Common myeloid progenitor, CD34-positive (primary cell): ENCODE measurements at regions not wholly inside any gene's neighbourhood (a gene's known extent, or its start where the extent isn't known, plus 50 kb on each side); places are given as distances from the start of the nearest gene placed in this dataset.

Experiments
- CTCF ChIA-PET: fragments of 350-600 bp; sonication (Branson Sonifier 250); formaldehyde crosslinking; loops from one replicate; lab custom pipeline; 2021; ENCODE audit warnings: antibody characterized with exemption; lab: Charles Lee
- POLR2A ChIA-PET: fragments of 350-600 bp; sonication (Branson Sonifier 250); formaldehyde crosslinking; loops from one replicate; lab custom pipeline; 2021; ENCODE audit warnings: antibody characterized with exemption; lab: Charles Lee
- DNase-seq, 3 donors: peaks; one replicate each; pipeline versions ENCODE4 v3.0.0 to v3.0.0-alpha.2; 2013
- H3K27ac ChIP-seq, 2 experiments: 1 replicate in 1 of 2; 2 replicates in 1 of 2; pipeline ENCODE4 v1.7.0; 2013; ENCODE audit warnings: inconsistent platforms in 2 of 2, low read length in 2 of 2, mild to moderate bottlenecking in 2 of 2, low read depth in 1 of 2, moderate library complexity in 1 of 2; ENCODE audit not compliant: severe bottlenecking in 2 of 2, insufficient read depth in 1 of 2, poor library complexity in 1 of 2
- H3K27me3 ChIP-seq, 5 experiments: replicated peaks in 2 of 5; 1 replicate in 3 of 5; 2 replicates in 2 of 5; pipeline versions ENCODE4 v1.6.1 to v1.7.0; 2013; ENCODE audit warnings: low read length in 4 of 5, mild to moderate bottlenecking in 2 of 5, moderate library complexity in 2 of 5, inconsistent platforms in 1 of 5; ENCODE audit not compliant: insufficient read depth in 5 of 5, control insufficient read depth in 4 of 5
- H3K36me3 ChIP-seq, 4 experiments: 1 replicate in 2 of 4; 2 replicates in 2 of 4; pipeline versions ENCODE4 v1.6.1 to v1.7.0; 2013; ENCODE audit warnings: low read length in 3 of 4, control low read depth in 1 of 4, mild to moderate bottlenecking in 1 of 4; ENCODE audit not compliant: control insufficient read depth in 4 of 4, insufficient read depth in 4 of 4
- H3K4me1 ChIP-seq, 4 experiments: 1 replicate in 3 of 4; 2 replicates in 1 of 4; pipeline versions ENCODE4 v1.6.1 to v1.7.1; 2013; ENCODE audit warnings: low read length in 3 of 4, mild to moderate bottlenecking in 3 of 4, control low read depth in 1 of 4, inconsistent platforms in 1 of 4, moderate library complexity in 1 of 4; ENCODE audit not compliant: control insufficient read depth in 4 of 4, insufficient read depth in 4 of 4; ENCODE audit errors: control extremely low read depth in 1 of 4
- H3K4me3 ChIP-seq, 7 experiments: 1 replicate in 4 of 7; 2 replicates in 3 of 7; pipeline versions ENCODE4 v1.5.1 to v1.7.0; 2013; ENCODE audit warnings: mild to moderate bottlenecking in 7 of 7, low read length in 6 of 7, moderate library complexity in 6 of 7, inconsistent platforms in 2 of 7, low read depth in 2 of 7, control low read depth in 1 of 7; ENCODE audit not compliant: insufficient read depth in 4 of 7, control insufficient read depth in 1 of 7; ENCODE audit errors: extremely low read depth in 1 of 7
- H3K9me3 ChIP-seq, 5 experiments: 1 replicate in 4 of 5; 2 replicates in 1 of 5; pipeline versions ENCODE4 v1.6.1 to v1.7.1; 2013; ENCODE audit warnings: low read length in 4 of 5, mild to moderate bottlenecking in 2 of 5, inconsistent platforms in 1 of 5, low read depth in 1 of 5, moderate library complexity in 1 of 5; ENCODE audit not compliant: control insufficient read depth in 4 of 5, insufficient read depth in 2 of 5; ENCODE audit errors: control extremely low read depth in 1 of 5
- WGBS: methylation state at CpG from one replicate; pipeline ENCODE4 v1.1.5; 2013; ENCODE audit not compliant: insufficient coverage; 5-methylcytosine and 5-hydroxymethylcytosine counted together

- Histone ChIP-seq H3K4me1 (peaks cover 0 to 8% (median 3%) of the 10 kb centered on the region in 4 experiments), H3K4me3 (no peak overlapping the region), H3K27me3 (peaks cover 0 to 2% (median 0%) of the 10 kb centered on the region in 5 experiments), H3K9me3 (peaks cover 0 to 11% (median 0%) of the 10 kb centered on the region in 5 experiments), H3K36me3 (no peaks in the 10 kb centered on the region), H3K27ac (no peak overlapping the region)
- POLR2A ChIA-PET = interaction anchor here (0.7 kb wide), 1 partner anchor 81 kb away, joined by 3 read pairs; no protein-coding TSS in a partner anchor
- DNase-seq = no peak
- WGBS = no CpG with 5 or more reads among the region's 4 CpGs
- CTCF ChIA-PET = no interaction called here
These were observed 699.6 kb downstream of the MCTP2 start for GRCh38 chr15:94930960-94931359.

DNA sequence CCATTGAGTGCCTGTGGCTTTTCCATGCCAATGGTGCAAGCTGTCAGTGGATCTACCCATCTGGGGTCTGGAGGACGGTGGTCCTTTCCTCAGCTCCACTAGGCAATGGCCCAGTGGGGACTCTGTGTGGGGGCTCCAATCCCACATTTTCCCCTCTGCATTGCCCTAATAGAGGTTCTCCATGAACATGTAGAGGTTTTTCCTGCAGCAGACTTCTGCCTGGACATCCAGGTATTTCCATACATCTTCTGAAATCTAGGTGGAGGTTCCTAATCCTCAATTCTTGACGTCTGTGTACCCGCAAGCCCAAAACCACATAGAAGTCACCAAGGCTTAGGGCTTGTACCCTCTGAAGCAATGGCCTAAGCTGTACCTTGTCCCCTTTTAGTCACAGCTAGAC lies 703.1 kb downstream of the MCTP2 start:
- ChIA-PET POLR2A (no interaction called here), CTCF (no interaction called here)
- no peak for DNase-seq
- WGBS = 100% methylated on average over 3 of the region's 3 CpGs
- Histone ChIP-seq H3K27ac (no peak overlapping the region), H3K4me1 (peaks cover 0 to 8% (median 3%) of the 10 kb centered on the region in 4 experiments), H3K4me3 (no peak overlapping the region), H3K36me3 (no peaks in the 10 kb centered on the region), H3K27me3 (peaks cover 0 to 1% (median 0%) of the 10 kb centered on the region in 5 experiments), H3K9me3 (peaks cover 0 to 11% (median 0%) of the 10 kb centered on the region in 5 experiments)

- DNase-seq = no peak
- POLR2A ChIA-PET = no interaction called here
- WGBS = 100% methylated on average over 1 of the region's 2 CpGs
These were observed 705.9 kb downstream of the MCTP2 start for GRCh38 chr15:94937242-94937641.

DNA sequence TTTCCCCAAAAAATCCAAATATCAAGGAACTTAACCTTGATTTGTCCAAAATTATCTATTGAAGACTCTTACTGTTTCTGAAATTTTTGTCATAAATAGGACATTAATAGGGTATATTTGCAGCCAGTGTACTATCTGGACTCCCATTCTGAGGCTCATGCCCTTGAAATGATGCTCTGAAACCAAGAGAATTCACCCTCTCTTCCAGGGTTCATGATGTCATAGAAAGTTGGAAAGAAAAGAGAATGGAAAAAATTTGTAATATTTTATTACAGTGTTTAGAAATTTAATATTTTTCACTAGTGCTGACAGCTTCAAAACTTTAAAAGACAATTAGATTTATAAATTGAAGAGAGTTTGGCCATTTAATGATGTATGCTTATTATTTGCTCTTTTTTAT lies 712.5 kb downstream of the MCTP2 start:
- ChIA-PET POLR2A (no interaction called here), CTCF (no interaction called here)
- no peak overlapping the region for H3K4me3 ChIP-seq

More at GRCh38 chr15:94937242-94937641, 705.9 kb downstream of the MCTP2 start:
- Histone ChIP-seq H3K27ac (no peak overlapping the region), H3K4me1 (no peaks in the 10 kb centered on the region), H3K9me3 (peaks cover 0 to 13% (median 1%) of the 10 kb centered on the region in 5 experiments), H3K36me3 (no peaks in the 10 kb centered on the region), H3K27me3 (no peaks in the 10 kb centered on the region), H3K4me3 (no peak overlapping the region)
- CTCF ChIA-PET = no interaction called here

DNA sequence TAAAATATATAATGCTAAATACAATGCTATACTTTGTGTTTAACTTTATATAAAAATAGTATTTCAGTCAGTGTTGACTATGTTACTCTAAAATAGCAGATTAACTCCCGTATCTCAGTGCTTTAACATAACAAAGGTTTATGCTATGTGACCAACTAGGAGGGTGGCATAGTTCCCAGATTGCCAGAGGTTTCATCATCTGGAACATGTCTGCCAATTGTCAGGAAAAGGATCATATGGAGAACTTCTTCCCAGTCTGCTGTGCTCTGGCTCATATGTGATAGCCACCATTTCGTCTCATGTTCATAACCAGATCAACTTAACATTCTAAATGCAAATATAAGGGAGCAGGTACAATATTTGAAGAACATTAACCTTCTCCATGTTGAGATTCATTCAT lies 720.2 kb downstream of the MCTP2 start:
- DNase-seq = no peak
- POLR2A ChIA-PET = no interaction called here
- Histone ChIP-seq H3K36me3 (no peaks in the 10 kb centered on the region), H3K27ac (no peak overlapping the region), H3K4me1 (no peaks in the 10 kb centered on the region), H3K27me3 (no peaks in the 10 kb centered on the region), H3K4me3 (no peak overlapping the region), H3K9me3 (no peaks in the 10 kb centered on the region)
- CTCF ChIA-PET = no interaction called here
- 100% methylated on average over 1 of the region's 2 CpGs for WGBS

More for the DNA sequence above, 712.5 kb downstream of the MCTP2 start:
- no peaks in the 10 kb centered on the region for H3K4me1 ChIP-seq
- H3K9me3 ChIP-seq = peaks cover 0 to 3% (median 1%) of the 10 kb centered on the region in 5 experiments
- DNase-seq = no peak
- H3K27ac ChIP-seq = no peak overlapping the region
- no peaks in the 10 kb centered on the region for H3K27me3 ChIP-seq
- H3K36me3 ChIP-seq = no peaks in the 10 kb centered on the region

GRCh38 chr15:94963953-94964352 lies 732.6 kb downstream of the MCTP2 start:
- no peaks in the 10 kb centered on the region for H3K27me3 ChIP-seq
- no peak overlapping the region for H3K27ac ChIP-seq
- H3K36me3 ChIP-seq = no peaks in the 10 kb centered on the region
- CTCF ChIA-PET = no interaction called here
- POLR2A ChIA-PET = no interaction called here
- no peak for DNase-seq
- H3K9me3 ChIP-seq = peaks cover 0 to 12% (median 4%) of the 10 kb centered on the region in 5 experiments
- H3K4me1 ChIP-seq = no peaks in the 10 kb centered on the region
- no peak overlapping the region for H3K4me3 ChIP-seq

DNA sequence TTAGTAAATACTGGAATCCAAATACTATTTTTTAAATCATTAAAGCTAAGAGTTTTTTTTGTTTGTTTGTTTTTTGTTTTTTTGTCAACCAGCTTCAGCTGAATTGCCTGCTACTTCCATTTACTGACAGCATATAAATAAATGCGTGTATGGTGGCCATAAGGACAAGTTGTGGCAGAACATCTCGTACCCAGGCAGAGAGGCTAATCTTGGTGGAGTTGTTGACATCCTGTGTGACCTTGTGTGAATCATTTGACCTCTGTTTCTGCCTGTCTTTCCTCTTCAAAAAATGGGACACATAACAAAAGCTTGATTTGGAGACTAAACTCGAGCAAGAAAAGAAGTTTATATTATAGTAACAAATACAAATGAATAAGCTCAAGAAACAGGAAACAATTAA lies 734.2 kb downstream of the MCTP2 start:
- 94% methylated on average over 2 of the region's 3 CpGs for WGBS
- no peak for DNase-seq
- Histone ChIP-seq H3K27ac (no peak overlapping the region), H3K4me1 (no peaks in the 10 kb centered on the region), H3K27me3 (no peaks in the 10 kb centered on the region), H3K4me3 (no peak overlapping the region), H3K36me3 (no peaks in the 10 kb centered on the region), H3K9me3 (peaks cover 0 to 7% (median 0%) of the 10 kb centered on the region in 5 experiments)
- ChIA-PET CTCF (no interaction called here), POLR2A (interaction anchor here (0.6 kb wide), 1 partner anchor 27 kb away, joined by 3 read pairs; no protein-coding TSS in a partner anchor)
